ENCODE measurements at regions not wholly inside any gene's neighbourhood (a gene's known extent, or its start where the extent isn't known, plus 50 kb on each side); places are given as distances from the start of the nearest gene placed in this dataset.

GRCh38 chr12:118748478-118749380 lies 232.6 kb upstream of the SRRM4 start:
- TF ChIP-seq ZNF768 (CRISPR knock-in tag; IDR thresholded peaks at IDR 0.05) (no peak), TBX2 (CRISPR knock-in tag; IDR thresholded peaks at IDR 0.05; ENCODE audit: borderline replicate concordance) (no peak), ZNF12 (CRISPR knock-in tag; IDR thresholded peaks at IDR 0.05) (no peak), POLR2A (IDR thresholded peaks at IDR 0.05; ENCODE audit: insufficient read depth in 1 of 2, low read depth in 2 of 2, low read length in 2 of 2) (no peak), NR2C2 (CRISPR knock-in tag; IDR thresholded peaks at IDR 0.05; ENCODE audit: borderline replicate concordance) (no peak), EP300 (IDR thresholded peaks at IDR 0.05; ENCODE audit: low read depth in 2 of 2, low read length in 2 of 2) (no peak), EP300 (CRISPR knock-in tag; IDR thresholded peaks at IDR 0.05; ENCODE audit: borderline replicate concordance) (no peak), TAF1 (CRISPR knock-in tag; IDR thresholded peaks at IDR 0.05) (no peak), PCBP2 (optimal IDR thresholded peaks at IDR 0.05; ENCODE audit: low read depth, low read length, poor library complexity, severe bottlenecking) (no peak), ZNF558 (CRISPR knock-in tag; IDR thresholded peaks at IDR 0.05; ENCODE audit: borderline replicate concordance) (no peak), MAX (IDR thresholded peaks at IDR 0.05) (no peak)
- TF ChIP-seq, protein P1, sequence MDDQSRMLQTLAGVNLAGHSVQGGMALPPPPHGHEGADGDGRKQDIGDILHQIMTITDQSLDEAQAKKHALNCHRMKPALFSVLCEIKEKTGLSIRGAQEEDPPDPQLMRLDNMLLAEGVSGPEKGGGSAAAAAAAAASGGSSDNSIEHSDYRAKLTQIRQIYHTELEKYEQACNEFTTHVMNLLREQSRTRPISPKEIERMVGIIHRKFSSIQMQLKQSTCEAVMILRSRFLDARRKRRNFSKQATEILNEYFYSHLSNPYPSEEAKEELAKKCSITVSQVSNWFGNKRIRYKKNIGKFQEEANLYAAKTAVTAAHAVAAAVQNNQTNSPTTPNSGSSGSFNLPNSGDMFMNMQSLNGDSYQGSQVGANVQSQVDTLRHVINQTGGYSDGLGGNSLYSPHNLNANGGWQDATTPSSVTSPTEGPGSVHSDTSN (CRISPR knock-in tag; IDR thresholded peaks at IDR 0.05; ENCODE audit: borderline replicate concordance), result no peak
- TF ChIP-seq, protein P2, sequence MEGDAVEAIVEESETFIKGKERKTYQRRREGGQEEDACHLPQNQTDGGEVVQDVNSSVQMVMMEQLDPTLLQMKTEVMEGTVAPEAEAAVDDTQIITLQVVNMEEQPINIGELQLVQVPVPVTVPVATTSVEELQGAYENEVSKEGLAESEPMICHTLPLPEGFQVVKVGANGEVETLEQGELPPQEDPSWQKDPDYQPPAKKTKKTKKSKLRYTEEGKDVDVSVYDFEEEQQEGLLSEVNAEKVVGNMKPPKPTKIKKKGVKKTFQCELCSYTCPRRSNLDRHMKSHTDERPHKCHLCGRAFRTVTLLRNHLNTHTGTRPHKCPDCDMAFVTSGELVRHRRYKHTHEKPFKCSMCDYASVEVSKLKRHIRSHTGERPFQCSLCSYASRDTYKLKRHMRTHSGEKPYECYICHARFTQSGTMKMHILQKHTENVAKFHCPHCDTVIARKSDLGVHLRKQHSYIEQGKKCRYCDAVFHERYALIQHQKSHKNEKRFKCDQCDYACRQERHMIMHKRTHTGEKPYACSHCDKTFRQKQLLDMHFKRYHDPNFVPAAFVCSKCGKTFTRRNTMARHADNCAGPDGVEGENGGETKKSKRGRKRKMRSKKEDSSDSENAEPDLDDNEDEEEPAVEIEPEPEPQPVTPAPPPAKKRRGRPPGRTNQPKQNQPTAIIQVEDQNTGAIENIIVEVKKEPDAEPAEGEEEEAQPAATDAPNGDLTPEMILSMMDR (CRISPR knock-in tag; IDR thresholded peaks at IDR 0.05), result no peak
- TF ChIP-seq, protein P3, sequence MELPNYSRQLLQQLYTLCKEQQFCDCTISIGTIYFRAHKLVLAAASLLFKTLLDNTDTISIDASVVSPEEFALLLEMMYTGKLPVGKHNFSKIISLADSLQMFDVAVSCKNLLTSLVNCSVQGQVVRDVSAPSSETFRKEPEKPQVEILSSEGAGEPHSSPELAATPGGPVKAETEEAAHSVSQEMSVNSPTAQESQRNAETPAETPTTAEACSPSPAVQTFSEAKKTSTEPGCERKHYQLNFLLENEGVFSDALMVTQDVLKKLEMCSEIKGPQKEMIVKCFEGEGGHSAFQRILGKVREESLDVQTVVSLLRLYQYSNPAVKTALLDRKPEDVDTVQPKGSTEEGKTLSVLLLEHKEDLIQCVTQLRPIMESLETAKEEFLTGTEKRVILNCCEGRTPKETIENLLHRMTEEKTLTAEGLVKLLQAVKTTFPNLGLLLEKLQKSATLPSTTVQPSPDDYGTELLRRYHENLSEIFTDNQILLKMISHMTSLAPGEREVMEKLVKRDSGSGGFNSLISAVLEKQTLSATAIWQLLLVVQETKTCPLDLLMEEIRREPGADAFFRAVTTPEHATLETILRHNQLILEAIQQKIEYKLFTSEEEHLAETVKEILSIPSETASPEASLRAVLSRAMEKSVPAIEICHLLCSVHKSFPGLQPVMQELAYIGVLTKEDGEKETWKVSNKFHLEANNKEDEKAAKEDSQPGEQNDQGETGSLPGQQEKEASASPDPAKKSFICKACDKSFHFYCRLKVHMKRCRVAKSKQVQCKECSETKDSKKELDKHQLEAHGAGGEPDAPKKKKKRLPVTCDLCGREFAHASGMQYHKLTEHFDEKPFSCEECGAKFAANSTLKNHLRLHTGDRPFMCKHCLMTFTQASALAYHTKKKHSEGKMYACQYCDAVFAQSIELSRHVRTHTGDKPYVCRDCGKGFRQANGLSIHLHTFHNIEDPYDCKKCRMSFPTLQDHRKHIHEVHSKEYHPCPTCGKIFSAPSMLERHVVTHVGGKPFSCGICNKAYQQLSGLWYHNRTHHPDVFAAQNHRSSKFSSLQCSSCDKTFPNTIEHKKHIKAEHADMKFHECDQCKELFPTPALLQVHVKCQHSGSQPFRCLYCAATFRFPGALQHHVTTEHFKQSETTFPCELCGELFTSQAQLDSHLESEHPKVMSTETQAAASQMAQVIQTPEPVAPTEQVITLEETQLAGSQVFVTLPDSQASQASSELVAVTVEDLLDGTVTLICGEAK (IDR thresholded peaks at IDR 0.05), result no peak
- TF ChIP-seq, protein P3 (CRISPR knock-in tag; IDR thresholded peaks at IDR 0.05), result no peak
